GM23248 (cell line): ENCODE measurements at regions not wholly inside any gene's neighbourhood (a gene's known extent, or its start where the extent isn't known, plus 50 kb on each side); places are given as distances from the start of the nearest gene placed in this dataset.

Source experiments
- EZH2 ChIP-seq: fragments of 200-600 bp; sonication (generic); IDR thresholded peaks from 2 replicates; pipeline ENCODE4 v1.6.1; 2018; ENCODE audit warnings: antibody characterized with exemption, mild to moderate bottlenecking; ENCODE audit not compliant: insufficient read depth, poor library complexity, severe bottlenecking
- EZH2phosphoT487 ChIP-seq: fragments of 200-600 bp; sonication (generic); IDR thresholded peaks from 2 replicates; pipeline ENCODE4 v1.6.1; 2018; ENCODE audit warnings: antibody characterized with exemption, moderate library complexity, mild to moderate bottlenecking, low read depth; ENCODE audit not compliant: insufficient read depth

DNA sequence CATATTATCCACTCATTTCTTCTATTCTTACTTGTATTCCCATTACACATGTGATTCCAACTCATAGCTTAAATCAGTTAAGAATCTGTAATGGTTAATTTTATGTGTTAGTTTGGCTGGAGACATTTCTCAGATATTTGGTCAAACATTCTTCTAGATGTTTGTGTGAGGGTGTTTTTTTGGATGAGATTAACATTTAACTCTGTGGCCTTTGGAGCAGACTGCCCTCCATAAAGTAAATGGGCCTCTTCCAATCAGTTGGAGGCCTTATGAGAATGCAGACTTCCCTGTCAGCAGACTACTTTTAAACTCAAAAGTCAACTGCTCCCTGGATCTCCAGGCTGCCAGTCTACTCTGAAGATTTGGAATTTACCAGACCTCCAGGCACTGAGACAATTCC lies 976.8 kb upstream of the ACVR2A start:
- TF ChIP-seq EZH2phosphoT487 = no peak
- no peak for TF ChIP-seq EZH2
